ENCODE measurements at regions not wholly inside any gene's neighbourhood (a gene's known extent, or its start where the extent isn't known, plus 50 kb on each side); places are given as distances from the start of the nearest gene placed in this dataset.
A peak's percentile ranks its signal among the peaks of the same experiment; 100 is the strongest.
"Not testable (repeated sequence)": the region's sequence is repeated elsewhere in the genome, so short reads cannot be mapped to it uniquely, and the experiment has no call there.

DNA sequence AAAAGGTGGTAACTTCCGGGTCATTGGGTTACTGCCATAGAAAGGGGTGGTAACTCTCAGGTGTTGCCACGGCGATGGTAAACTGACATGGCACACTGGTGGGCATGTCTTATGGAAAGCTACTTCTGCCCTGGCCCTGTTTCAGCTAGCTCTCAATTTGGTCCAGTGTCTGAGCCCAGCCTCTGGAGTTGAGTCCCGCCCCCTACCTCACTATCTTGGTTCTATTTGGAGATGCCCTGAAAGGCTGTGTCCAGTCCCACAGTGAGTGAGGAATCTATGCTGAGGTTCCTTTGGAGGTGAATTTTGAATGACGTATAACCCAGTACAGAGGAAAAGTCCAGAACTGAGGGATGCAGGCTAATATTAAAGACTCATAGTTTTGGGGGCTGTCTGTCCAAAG, 230.4 kb upstream of the PLGLB1 start:
- H3K4me3 ChIP-seq; ATAC-seq; H3K27me3 ChIP-seq; H3K36me3 ChIP-seq; H3K9me3 ChIP-seq; H3K27ac ChIP-seq; intact Hi-C loops (cut with DNase I); DNase-seq; H3K4me1 ChIP-seq: not testable (repeated sequence)

DNA sequence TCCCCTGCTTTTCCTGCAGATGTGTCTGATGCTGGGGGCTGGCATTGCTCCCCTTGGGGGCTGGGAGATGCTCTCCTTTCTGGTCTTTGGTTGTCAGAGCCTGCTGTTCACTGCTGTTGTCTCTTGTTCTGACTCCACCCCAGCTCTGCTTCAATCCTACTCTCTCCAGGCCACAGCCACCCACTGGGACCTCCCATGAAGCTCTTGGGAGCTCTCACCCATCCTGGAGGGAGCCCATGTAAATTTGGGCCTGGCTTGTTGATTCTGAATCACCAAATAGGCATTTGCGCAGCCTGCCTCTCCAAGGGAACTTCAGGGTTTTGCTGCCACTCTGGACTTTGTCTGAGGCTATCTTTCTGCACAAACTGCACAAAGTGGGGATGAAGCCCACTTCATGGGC, 232.9 kb upstream of the PLGLB1 start:
- H3K27me3 ChIP-seq; H3K4me3 ChIP-seq; H3K4me1 ChIP-seq; H3K36me3 ChIP-seq; DNase-seq; intact Hi-C loops (cut with DNase I); H3K9me3 ChIP-seq; ATAC-seq; H3K27ac ChIP-seq: not testable (repeated sequence)

DNA sequence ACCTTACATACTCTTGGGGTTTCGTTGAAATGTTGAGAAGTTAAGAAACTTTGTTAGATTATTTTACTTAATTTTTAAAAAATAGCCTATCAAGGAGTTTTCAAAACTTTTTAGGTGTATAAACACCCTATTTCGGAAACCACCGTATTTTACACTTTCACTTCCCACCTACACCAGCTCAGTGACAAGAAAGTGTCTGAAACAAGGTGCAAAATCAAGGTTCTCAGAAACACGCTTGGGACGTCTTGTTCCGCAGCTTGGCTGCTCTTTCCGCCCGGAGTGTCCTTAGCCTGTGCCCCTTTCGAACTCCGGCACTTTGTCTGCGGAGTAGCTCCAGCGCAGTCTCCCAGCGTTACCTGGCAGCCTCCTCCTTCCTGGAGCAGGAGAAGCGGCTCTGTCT, 233.8 kb upstream of the PLGLB1 start:
- H3K4me3 ChIP-seq; H3K9me3 ChIP-seq; H3K27ac ChIP-seq; H3K27me3 ChIP-seq; H3K36me3 ChIP-seq; ATAC-seq; DNase-seq; intact Hi-C loops (cut with DNase I); H3K4me1 ChIP-seq: not testable (repeated sequence)

DNA sequence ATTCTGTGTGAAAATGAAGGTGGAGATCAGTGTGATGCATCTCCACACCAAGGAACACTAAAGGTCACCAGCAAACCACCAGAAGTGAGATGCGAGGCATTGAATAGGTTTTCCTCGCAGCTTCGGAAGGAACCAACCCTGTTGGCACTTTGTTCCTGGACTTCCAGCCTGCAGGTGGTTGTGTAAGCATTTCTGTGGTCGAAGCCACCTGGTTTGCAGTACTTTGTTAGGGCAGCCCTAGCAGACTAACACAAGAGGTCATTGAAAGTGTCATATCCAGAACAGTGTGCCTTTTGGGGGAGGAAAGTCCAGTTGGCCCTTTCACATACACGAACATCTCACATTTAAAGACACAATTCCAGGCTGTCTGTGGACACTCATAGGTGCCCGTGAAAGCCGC, 237.2 kb upstream of the PLGLB1 start:
- ATAC-seq; H3K27me3 ChIP-seq; H3K4me1 ChIP-seq; H3K27ac ChIP-seq; H3K9me3 ChIP-seq; H3K4me3 ChIP-seq; intact Hi-C loops (cut with DNase I); H3K36me3 ChIP-seq; DNase-seq: not testable (repeated sequence)

DNA sequence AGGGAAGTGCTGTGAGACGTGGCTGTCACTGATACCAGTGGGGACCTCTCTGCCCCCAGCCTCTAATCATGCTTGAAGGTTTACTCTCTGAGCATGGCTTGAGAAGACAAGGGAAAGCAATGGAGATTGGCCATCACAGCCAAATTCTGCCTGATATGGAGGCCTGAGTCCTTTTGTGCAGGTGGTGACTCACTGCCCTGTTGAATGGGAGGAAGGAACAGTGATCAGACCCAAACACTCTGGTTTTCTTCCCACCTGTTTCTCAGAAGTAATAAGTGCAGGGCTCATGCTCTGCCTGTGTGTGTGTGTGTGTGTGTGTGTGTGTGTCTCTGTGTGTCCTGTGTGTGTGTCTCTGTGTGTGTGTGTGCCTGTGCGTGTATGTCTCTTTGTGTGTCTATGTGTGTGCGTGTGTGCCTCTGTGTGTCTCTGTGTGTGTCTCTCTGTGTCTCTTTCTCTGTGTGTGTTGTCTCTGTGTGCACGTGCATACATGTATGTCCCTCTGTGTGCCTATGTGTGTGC, 240.6 kb upstream of the PLGLB1 start:
- H3K9me3 ChIP-seq; H3K36me3 ChIP-seq; H3K4me3 ChIP-seq; H3K27ac ChIP-seq; H3K4me1 ChIP-seq; H3K27me3 ChIP-seq; DNase-seq; intact Hi-C loops (cut with DNase I): not testable (repeated sequence)
- peak; percentile 18 for ATAC-seq

DNA sequence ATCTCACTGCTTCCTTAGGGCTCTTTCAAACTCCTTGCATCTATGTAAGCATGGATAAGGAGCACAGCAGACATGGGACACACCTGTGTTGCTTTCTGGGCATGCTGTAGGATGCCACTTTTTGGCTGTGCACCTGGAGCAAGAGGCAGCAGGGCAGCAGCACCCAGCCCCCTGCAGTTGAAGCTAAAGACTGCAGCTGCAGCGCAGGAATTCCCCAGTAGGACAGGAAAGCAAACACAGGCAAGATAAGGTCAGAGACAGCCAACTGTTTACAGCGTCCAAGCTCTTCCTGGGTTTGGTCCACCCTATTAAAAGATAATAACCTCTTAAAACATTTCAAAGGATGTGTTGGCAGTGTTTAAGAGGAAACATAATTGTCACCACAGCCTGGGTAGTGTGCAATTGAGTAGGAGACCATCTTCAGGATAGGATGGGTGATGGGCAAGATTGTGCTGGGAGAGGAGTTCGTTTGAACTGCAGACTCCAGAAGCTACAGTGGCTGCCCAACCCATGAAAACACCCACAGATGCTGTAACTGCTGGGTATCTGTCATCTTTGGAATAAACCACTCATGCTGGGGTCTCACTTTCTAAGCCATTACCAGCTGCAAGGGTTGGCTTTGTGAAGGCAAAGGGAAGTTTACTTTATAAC, 242.3 kb upstream of the PLGLB1 start:
- H3K9me3 ChIP-seq; H3K27ac ChIP-seq; H3K27me3 ChIP-seq; H3K4me1 ChIP-seq; H3K4me3 ChIP-seq; intact Hi-C loops (cut with DNase I); DNase-seq; H3K36me3 ChIP-seq: not testable (repeated sequence)
- peak; percentile 58 for ATAC-seq

DNA sequence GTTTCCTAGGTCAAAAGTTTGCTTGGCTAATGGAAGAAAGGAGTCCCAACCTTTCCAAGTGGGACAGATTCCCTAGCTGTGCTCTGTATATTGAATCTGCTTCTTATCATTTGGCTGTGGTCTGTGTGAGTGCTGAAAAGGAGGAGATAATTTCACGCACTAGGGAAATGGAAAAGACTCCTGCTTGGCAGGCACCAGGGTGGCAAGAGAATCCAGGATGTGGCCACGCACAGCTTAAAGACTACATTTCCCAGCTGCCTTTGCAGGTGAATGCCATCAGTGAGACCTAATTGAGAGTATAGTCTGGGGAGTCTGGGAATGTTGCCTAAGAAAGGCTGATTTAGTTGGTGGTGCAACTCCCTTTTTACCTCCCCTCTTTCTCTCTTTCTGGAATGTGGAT, 253.5 kb upstream of the PLGLB1 start:
- ATAC-seq; H3K4me1 ChIP-seq; H3K27me3 ChIP-seq; H3K4me3 ChIP-seq; H3K36me3 ChIP-seq; intact Hi-C loops (cut with DNase I); H3K9me3 ChIP-seq; DNase-seq; H3K27ac ChIP-seq: not testable (repeated sequence)

DNA sequence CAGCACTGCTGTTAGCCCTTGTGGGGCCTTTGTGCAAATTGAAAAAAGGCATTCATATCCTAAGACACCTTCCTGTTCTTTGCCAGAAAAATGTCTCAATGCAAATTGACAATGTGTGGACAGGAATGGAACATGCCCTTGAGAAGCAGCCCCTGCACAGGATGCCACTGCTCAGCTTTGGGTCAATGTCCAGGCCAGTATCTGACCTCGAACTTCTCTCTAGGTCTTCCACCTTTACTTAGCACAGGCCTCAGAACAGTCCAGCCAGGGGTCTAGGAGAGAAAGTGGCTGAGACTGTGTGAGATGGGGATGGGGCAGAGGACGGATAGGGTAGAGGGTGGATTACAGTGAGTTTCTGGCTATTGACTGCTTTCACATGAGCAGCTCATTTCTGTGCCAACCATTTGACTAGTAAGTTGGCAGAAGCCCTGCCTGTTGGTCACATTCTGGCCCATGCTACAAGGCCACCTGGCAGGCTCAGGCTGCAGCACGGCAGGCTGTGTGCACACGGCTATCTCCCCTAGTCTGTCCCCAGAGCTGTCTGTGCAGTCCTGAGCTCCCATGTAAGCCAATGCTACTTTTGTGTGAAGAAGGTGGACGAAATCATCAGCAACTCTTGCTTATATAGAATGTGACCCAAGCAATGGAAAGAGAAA, 254.5 kb upstream of the PLGLB1 start:
- H3K9me3 ChIP-seq; H3K27ac ChIP-seq; DNase-seq; H3K4me1 ChIP-seq; H3K36me3 ChIP-seq; H3K27me3 ChIP-seq; H3K4me3 ChIP-seq; ATAC-seq; intact Hi-C loops (cut with DNase I): not testable (repeated sequence)

DNA sequence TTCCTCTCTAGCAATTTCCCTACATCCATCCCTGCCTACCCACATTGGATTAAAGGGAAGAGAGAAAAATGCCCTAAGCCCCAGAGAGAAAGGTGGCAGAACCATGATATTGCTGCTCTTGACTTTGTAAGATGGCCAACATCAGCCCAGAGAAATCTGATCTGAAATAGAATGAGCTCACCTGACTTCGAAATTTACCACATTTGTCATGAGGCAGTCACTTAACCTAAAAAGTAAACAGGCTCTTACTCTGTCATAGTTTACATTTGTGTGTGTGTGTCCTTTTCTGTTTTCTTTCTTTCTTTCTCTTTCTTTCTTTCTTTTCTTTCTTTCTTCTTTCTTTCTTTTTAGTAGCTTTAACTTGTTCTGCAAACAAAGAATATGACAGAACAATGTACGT, 255.0 kb upstream of the PLGLB1 start:
- H3K27me3 ChIP-seq; intact Hi-C loops (cut with DNase I); DNase-seq; H3K4me3 ChIP-seq; H3K27ac ChIP-seq; H3K36me3 ChIP-seq; H3K4me1 ChIP-seq; H3K9me3 ChIP-seq; ATAC-seq: not testable (repeated sequence)

DNA sequence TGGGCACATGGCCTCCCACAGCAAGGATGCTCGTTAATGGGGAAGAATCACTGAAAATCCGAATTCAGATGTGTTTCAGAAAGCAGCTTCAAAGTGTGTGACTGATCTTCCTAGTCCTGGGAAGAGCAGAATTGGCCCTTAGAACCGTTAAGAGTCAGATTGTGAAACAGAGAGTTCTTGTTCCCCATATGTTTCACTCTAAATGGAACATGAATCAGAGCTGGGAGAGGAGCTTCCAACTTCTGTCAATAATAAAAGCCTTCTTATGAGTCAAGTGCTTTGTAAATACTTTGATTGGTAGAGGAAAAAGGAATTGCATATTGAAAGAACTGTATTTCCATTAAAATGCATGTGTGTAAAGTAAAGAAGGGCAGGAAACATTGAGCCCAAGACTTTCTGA, 256.1 kb upstream of the PLGLB1 start:
- intact Hi-C loops (cut with DNase I); H3K4me3 ChIP-seq: not testable (repeated sequence)
- peak; percentile 79 for ATAC-seq

DNA sequence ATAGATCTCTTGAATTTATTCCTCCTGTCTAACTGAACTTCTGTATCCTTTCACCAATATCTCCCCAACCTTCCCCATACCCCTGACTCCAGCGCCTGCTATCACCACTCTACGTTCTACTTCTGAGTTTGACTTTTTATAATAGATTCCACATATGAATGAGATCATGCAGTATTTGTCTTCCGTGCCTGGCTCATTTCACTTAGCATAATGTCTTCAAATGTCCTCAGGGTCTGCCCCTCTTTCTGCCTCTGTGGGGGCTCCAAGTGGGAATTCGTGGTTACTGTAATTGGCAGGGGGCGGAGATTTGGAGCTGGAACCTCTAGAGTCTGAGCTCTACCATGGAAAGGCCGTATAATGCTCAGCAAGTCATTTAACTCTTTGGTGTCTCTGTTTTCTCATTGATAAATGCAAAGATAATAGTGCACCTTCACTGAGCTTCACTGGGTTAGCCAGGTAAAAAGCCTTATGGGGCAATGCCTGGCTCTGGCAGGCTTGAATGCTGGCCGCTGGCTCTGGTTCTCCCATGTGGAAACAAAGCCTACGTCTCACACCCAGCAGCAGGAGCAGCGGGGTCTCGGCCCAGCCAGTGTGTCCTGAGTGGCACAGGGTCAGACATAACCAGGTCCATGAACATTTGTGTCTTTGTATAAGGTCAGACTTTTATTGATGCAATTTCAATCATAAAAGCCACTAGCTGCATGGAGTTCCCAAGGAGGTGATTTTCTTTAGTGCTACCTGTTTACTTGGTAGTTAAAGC, 259.1 kb upstream of the PLGLB1 start:
- H3K9me3 ChIP-seq; H3K4me1 ChIP-seq; H3K36me3 ChIP-seq; intact Hi-C loops (cut with DNase I); DNase-seq; ATAC-seq; H3K27me3 ChIP-seq; H3K4me3 ChIP-seq; H3K27ac ChIP-seq: not testable (repeated sequence)

More for the DNA sequence above, 256.1 kb upstream of the PLGLB1 start:
- not testable (repeated sequence) for H3K27ac ChIP-seq, DNase-seq, H3K36me3 ChIP-seq, H3K27me3 ChIP-seq, H3K4me1 ChIP-seq, H3K9me3 ChIP-seq

DNA sequence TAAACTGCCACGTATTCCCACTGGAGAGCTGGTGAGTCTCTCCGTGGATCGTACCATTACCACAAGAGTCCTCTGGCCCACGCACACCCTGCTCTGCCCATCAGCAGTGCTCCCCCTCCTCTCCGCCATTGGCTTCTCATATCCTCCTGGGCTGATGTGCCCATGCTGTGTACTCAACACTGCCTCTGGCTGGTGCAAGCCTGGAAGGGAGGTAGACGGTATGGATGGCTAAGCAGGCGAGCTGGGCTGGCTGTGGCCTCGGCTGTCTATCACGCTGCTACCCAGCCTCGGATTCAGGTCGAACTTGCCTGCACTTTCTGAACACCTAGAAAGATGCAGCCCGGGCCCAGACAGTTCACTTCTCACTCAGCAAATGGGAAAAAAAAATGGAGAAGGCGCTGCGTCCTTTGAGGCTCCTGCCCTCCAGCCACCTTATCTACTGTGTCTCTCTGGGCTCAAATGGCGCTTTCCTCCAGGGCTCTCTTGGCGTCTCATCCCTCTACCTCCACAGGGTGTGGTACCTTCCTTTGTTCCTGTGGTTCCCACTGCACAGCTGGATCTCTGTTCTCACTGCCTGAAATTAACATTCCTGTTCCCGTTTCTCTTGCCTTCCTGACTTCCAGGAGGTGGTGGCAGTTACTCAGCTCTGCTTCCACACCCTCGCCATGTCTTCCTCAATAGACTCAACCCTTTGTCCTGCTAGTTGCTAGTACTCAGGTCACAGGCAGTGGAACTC, 262.3 kb upstream of the PLGLB1 start:
- ATAC-seq; H3K27ac ChIP-seq; H3K4me3 ChIP-seq; H3K36me3 ChIP-seq; intact Hi-C loops (cut with DNase I); H3K27me3 ChIP-seq; H3K9me3 ChIP-seq; DNase-seq; H3K4me1 ChIP-seq: not testable (repeated sequence)

DNA sequence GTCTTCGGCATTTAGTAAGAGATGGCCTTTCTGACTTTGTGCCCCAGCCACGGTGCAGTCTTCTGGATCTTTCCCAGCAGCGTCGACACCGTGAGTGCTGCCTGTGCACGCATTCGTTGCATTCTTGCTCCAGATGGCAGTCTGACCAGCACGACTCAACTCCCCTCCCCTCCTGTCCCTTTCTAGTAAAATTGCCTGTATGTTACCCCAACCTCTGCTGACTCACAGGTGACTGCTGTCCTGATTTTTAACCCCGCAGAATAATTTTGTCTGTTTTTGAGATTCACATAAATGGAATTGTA, 262.8 kb upstream of the PLGLB1 start:
- DNase-seq; H3K9me3 ChIP-seq; H3K4me3 ChIP-seq; H3K4me1 ChIP-seq; H3K27me3 ChIP-seq; H3K36me3 ChIP-seq; intact Hi-C loops (cut with DNase I); H3K27ac ChIP-seq; ATAC-seq: not testable (repeated sequence)

Measured in left lung (tissue), 4 donors.